ENCODE measurements at regions not wholly inside any gene's neighbourhood (a gene's known extent, or its start where the extent isn't known, plus 50 kb on each side); places are given as distances from the start of the nearest gene placed in this dataset.

DNA sequence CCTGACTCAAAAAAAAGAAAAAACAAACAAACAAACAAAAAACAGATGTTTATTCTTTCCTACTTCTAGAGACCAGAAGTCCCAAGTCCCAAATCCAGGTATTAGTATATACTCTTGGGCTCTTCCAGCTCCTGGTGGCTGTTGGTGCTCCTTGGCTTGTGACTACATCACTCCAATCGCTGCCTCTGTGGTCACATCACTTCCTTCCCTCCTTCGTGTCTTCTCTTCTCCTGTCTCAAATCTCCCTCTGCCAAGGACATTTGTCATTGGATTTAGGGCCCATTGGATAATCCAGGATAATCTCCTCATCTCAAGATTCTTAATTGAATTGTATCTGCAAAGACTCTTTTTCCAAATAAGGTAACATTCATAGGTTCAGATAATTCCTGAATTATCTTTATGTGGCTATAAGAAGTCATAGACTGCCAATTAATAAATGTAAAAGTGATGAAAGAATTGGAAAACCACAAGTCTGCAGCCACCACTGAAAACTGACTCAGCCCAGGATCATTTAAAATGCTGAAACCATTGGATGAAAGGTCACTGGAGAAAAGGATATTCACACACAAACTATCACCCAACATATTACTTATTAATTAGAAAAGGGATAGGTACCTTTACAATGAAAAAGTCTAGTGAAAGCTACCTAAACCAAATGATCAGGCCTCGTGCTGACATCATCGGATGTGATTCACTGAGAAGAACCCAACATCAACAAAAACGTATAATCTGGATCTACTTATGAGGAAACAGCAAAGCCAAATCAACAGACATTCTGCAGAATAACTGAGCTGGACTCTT is 67.1 kb downstream of the ZNF281 start:
- no peaks in the 10 kb centered on the region for H3K9me1 ChIP-seq (ENCODE audit: control insufficient read depth, insufficient read depth, low read length)
- DNase-seq (ENCODE audit: extremely low read depth in 1 of 4, low spot score in 3 of 4) (no peak), FAIRE-seq (no peak), ATAC-seq (no peak)
- WGBS (ENCODE audit: insufficient coverage, low coverage, missing lambda C conversion rate), result 0% methylated on average over 5 of the region's 5 CpGs
- H3K9me3 ChIP-seq (replicated peaks; ENCODE audit: control insufficient read depth, insufficient read depth, low read depth, low read length), result no peaks in the 10 kb centered on the region
- no peak overlapping the region for H3K4me2 ChIP-seq (ENCODE audit: insufficient read depth, low read length)
- H3K27ac ChIP-seq (ENCODE audit: extremely low read depth, low read depth, low read length), result no peak overlapping the region
- no peak overlapping the region for H2AFZ ChIP-seq (ENCODE audit: low read depth, low read length)
- intact Hi-C loops (cut with micrococcal nuclease), result no loop called here
- no peaks in the 10 kb centered on the region for H3K36me3 ChIP-seq (ENCODE audit: control insufficient read depth, insufficient read depth, low read length)
- H3K4me1 ChIP-seq (replicated peaks in 1 of 2; ENCODE audit: control insufficient read depth in 2 of 2, insufficient read depth in 2 of 2, low read length in 2 of 2), result no peaks in the 10 kb centered on the region
- POLR2A ChIA-PET, result interaction anchor here (1.0 kb wide), 1 partner anchor 13 kb away, joined by 3 read pairs; no protein-coding TSS in a partner anchor
- CTCF ChIA-PET (ENCODE audit: low intra/inter-chr PET ratio), result interaction anchor here (0.6 kb wide), 1 partner anchor 597 kb away, joined by 3 read pairs; no protein-coding TSS in a partner anchor
- H3K9ac ChIP-seq (ENCODE audit: insufficient read depth in 1 of 2, low read depth in 2 of 2, low read length in 2 of 2), result no peak overlapping the region
- no peak for TF ChIP-seq EHMT2 (IDR thresholded peaks at IDR 0.05)
- no peak for TF ChIP-seq SETDB1 (IDR thresholded peaks at IDR 0.05; ENCODE audit: low read length)
- no peak for TF ChIP-seq MCM5 (IDR thresholded peaks at IDR 0.05; ENCODE audit: low read depth)
- TF ChIP-seq CEBPZ (IDR thresholded peaks at IDR 0.05; ENCODE audit: borderline replicate concordance, low read depth, low read length), result no peak
- TF ChIP-seq PTBP1 (IDR thresholded peaks at IDR 0.05; ENCODE audit: low read depth, low read length), result no peak
- TF ChIP-seq NUFIP1 (IDR thresholded peaks at IDR 0.05; ENCODE audit: partially characterized antibody), result no peak
- no peak for TF ChIP-seq PHB (CRISPR knock-in tag; IDR thresholded peaks at IDR 0.05)
- no peak for TF ChIP-seq BHLHE40 (IDR thresholded peaks at IDR 0.05; ENCODE audit: low read length)
- TF ChIP-seq CHCHD3 (CRISPR knock-in tag; IDR thresholded peaks at IDR 0.05), result no peak
- TF ChIP-seq NEUROD1 (IDR thresholded peaks at IDR 0.05; ENCODE audit: borderline replicate concordance, low read depth, low read length, partially characterized antibody), result no peak
- TF ChIP-seq ZBTB26 (CRISPR knock-in tag; IDR thresholded peaks at IDR 0.05), result no peak
- TF ChIP-seq GATA2 (CRISPR knock-in tag; IDR thresholded peaks at IDR 0.05), result no peak
- TF ChIP-seq DPF2 (IDR thresholded peaks at IDR 0.05), result no peak
- TF ChIP-seq GTF3C2 (IDR thresholded peaks at IDR 0.05; ENCODE audit: borderline replicate concordance, extremely low read depth, insufficient read length), result no peak
- no peak for TF ChIP-seq ETS2 (tag; IDR thresholded peaks at IDR 0.05; ENCODE audit: borderline replicate concordance, poor library complexity, severe bottlenecking)
- TF ChIP-seq NCOA1 (IDR thresholded peaks at IDR 0.05; ENCODE audit: low read depth), result no peak
- no TSS peak for BruUV-seq (replicated peaks)
- no peaks in the 10 kb centered on the region for H3K79me2 ChIP-seq (ENCODE audit: control insufficient read depth, insufficient read depth, low read length)
- H3K27me3 ChIP-seq (ENCODE audit: control insufficient read depth in 2 of 2, insufficient read depth in 2 of 2, low read length in 2 of 2), result peaks cover 9 to 25% of the 10 kb centered on the region in 2 experiments
- in situ Hi-C loops (cut with MboI), result no loop called here
- H4K20me1 ChIP-seq (replicated peaks; ENCODE audit: control insufficient read depth, insufficient read depth, low read length), result no peaks in the 10 kb centered on the region
- no peak overlapping the region for H3K4me3 ChIP-seq
